ENCODE measurements at regions not wholly inside any gene's neighbourhood (a gene's known extent, or its start where the extent isn't known, plus 50 kb on each side); places are given as distances from the start of the nearest gene placed in this dataset.

DNA sequence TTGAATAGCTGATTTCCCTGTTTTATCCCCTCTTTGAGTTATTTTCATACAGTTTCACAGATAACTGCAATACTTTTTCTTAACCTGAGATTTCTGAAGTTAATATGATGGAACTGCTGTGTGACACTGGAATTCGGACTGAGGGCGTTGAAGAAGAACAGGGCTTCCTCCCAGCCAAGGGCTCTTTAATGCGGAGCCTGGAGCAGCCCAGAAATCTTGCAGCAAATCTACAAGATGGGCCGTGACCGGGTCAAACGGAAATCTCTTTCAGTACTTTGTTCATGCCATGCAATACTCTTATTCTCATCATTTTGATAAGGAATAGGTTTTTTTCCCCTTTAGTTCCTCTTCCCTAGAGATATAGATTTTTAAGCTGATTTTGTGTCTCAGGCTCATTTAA, 236.8 kb upstream of the IRX4 start:
- TF ChIP-seq RAD21 (conservative IDR thresholded peaks at IDR 0.05) (no peak), POLR2AphosphoS5 (IDR thresholded peaks at IDR 0.05) (no peak), SMC3 (conservative IDR thresholded peaks at IDR 0.05; ENCODE audit: poor library complexity) (no peak), TAF1 (IDR thresholded peaks at IDR 0.05; ENCODE audit: low read depth) (no peak), EZH2 (IDR thresholded peaks at IDR 0.05; ENCODE audit: borderline replicate concordance, insufficient read depth, low read length, poor library complexity, severe bottlenecking) (no peak), MXI1 (conservative IDR thresholded peaks at IDR 0.05; ENCODE audit: poor library complexity, severe bottlenecking) (no peak), EP300 (conservative IDR thresholded peaks at IDR 0.05; ENCODE audit: poor library complexity, severe bottlenecking) (no peak)
- TF ChIP-seq, protein P1, sequence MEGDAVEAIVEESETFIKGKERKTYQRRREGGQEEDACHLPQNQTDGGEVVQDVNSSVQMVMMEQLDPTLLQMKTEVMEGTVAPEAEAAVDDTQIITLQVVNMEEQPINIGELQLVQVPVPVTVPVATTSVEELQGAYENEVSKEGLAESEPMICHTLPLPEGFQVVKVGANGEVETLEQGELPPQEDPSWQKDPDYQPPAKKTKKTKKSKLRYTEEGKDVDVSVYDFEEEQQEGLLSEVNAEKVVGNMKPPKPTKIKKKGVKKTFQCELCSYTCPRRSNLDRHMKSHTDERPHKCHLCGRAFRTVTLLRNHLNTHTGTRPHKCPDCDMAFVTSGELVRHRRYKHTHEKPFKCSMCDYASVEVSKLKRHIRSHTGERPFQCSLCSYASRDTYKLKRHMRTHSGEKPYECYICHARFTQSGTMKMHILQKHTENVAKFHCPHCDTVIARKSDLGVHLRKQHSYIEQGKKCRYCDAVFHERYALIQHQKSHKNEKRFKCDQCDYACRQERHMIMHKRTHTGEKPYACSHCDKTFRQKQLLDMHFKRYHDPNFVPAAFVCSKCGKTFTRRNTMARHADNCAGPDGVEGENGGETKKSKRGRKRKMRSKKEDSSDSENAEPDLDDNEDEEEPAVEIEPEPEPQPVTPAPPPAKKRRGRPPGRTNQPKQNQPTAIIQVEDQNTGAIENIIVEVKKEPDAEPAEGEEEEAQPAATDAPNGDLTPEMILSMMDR (IDR thresholded peaks at IDR 0.05; ENCODE audit: poor library complexity, severe bottlenecking): no peak
- TF ChIP-seq, protein P2, sequence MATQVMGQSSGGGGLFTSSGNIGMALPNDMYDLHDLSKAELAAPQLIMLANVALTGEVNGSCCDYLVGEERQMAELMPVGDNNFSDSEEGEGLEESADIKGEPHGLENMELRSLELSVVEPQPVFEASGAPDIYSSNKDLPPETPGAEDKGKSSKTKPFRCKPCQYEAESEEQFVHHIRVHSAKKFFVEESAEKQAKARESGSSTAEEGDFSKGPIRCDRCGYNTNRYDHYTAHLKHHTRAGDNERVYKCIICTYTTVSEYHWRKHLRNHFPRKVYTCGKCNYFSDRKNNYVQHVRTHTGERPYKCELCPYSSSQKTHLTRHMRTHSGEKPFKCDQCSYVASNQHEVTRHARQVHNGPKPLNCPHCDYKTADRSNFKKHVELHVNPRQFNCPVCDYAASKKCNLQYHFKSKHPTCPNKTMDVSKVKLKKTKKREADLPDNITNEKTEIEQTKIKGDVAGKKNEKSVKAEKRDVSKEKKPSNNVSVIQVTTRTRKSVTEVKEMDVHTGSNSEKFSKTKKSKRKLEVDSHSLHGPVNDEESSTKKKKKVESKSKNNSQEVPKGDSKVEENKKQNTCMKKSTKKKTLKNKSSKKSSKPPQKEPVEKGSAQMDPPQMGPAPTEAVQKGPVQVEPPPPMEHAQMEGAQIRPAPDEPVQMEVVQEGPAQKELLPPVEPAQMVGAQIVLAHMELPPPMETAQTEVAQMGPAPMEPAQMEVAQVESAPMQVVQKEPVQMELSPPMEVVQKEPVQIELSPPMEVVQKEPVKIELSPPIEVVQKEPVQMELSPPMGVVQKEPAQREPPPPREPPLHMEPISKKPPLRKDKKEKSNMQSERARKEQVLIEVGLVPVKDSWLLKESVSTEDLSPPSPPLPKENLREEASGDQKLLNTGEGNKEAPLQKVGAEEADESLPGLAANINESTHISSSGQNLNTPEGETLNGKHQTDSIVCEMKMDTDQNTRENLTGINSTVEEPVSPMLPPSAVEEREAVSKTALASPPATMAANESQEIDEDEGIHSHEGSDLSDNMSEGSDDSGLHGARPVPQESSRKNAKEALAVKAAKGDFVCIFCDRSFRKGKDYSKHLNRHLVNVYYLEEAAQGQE (IDR thresholded peaks at IDR 0.05; ENCODE audit: borderline replicate concordance): no peak
- H3K4me2 ChIP-seq (ENCODE audit: low read length): no peak overlapping the region
- no peak overlapping the region for H3K9ac ChIP-seq (ENCODE audit: low read length)

DNA sequence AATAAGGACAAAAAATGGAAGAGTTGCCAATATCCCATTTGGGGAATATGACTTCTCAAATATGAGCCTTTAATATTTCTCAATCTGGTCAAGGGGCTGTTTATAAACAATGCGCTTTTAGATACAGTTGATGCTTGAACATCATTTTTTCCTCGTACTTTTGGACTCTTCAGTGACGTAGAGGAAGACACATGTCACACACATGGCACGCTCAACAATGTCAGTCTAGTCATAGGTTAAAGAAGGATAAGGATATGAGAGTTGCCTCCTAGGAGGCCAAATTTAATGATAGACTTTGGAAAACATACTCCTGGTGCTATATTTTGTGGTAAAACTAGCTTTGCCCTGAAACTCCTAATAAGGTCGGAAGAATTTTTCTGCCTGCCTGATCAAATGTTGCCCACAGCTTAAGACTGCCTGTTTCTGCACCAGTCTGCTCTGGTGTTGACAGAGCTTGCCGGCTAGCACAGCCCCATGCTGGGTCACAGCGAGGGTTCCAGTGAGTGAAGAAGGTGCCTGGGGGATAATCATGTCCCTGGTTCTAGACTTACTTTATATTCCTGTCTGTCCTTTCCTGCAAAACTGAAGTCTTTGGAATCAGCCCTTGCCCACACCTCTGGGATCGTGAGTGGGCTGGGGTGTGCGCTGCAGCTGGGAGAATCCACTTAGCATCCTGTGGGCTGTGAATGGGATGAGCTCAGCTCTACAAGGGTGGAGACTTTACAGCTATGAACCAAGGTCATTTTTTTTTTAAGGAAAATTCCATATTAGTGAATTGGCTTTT, 230.8 kb upstream of the IRX4 start:
- peaks cover 5% of the 10 kb centered on the region for H3K9me3 ChIP-seq (ENCODE audit: low read length)
- no peak for TF ChIP-seq EZH2 (IDR thresholded peaks at IDR 0.05; ENCODE audit: borderline replicate concordance, insufficient read depth, low read length, poor library complexity, severe bottlenecking)
- no peak for TF ChIP-seq MXI1 (conservative IDR thresholded peaks at IDR 0.05; ENCODE audit: poor library complexity, severe bottlenecking)
- TF ChIP-seq TAF1 (IDR thresholded peaks at IDR 0.05; ENCODE audit: low read depth): no peak
- TF ChIP-seq, protein P2 (IDR thresholded peaks at IDR 0.05; ENCODE audit: borderline replicate concordance): no peak
- TF ChIP-seq RAD21 (conservative IDR thresholded peaks at IDR 0.05): no peak
- no peak for TF ChIP-seq EP300 (conservative IDR thresholded peaks at IDR 0.05; ENCODE audit: poor library complexity, severe bottlenecking)
- TF ChIP-seq SMC3 (conservative IDR thresholded peaks at IDR 0.05; ENCODE audit: poor library complexity): no peak
- no peak for TF ChIP-seq POLR2AphosphoS5 (IDR thresholded peaks at IDR 0.05)
- H3K79me2 ChIP-seq (replicated peaks; ENCODE audit: insufficient read depth, low read length): no peaks in the 10 kb centered on the region
- no peak overlapping the region for H3K9ac ChIP-seq (ENCODE audit: low read length)
- no peaks in the 10 kb centered on the region for H4K20me1 ChIP-seq (ENCODE audit: insufficient read depth)
- H3K27ac ChIP-seq (ENCODE audit: low read length): no peak overlapping the region
- no peaks in the 10 kb centered on the region for H3K9me2 ChIP-seq (ENCODE audit: insufficient read depth, low read length)
- H3K4me2 ChIP-seq (ENCODE audit: low read length): no peak overlapping the region
- H3F3A ChIP-seq (ENCODE audit: insufficient read depth, low read length, poor library complexity, severe bottlenecking): no peaks in the 10 kb centered on the region
- no peak overlapping the region for H2AFZ ChIP-seq (ENCODE audit: low read depth, low read length)
- H3K4me3 ChIP-seq (ENCODE audit: low read length): no peak overlapping the region
- no peaks in the 10 kb centered on the region for H3K36me3 ChIP-seq (ENCODE audit: insufficient read depth, low read length)
- no peaks in the 10 kb centered on the region for H3K27me3 ChIP-seq (ENCODE audit: insufficient read depth, low read depth, low read length)

More for the DNA sequence above, 236.8 kb upstream of the IRX4 start:
- no peak overlapping the region for H2AFZ ChIP-seq (ENCODE audit: low read depth, low read length)
- H3F3A ChIP-seq (ENCODE audit: insufficient read depth, low read length, poor library complexity, severe bottlenecking): no peaks in the 10 kb centered on the region
- no peaks in the 10 kb centered on the region for H3K9me2 ChIP-seq (ENCODE audit: insufficient read depth, low read length)
- H4K20me1 ChIP-seq (ENCODE audit: insufficient read depth): no peaks in the 10 kb centered on the region
- peaks cover 9% of the 10 kb centered on the region for H3K27me3 ChIP-seq (ENCODE audit: insufficient read depth, low read depth, low read length)
- no peak overlapping the region for H3K27ac ChIP-seq (ENCODE audit: low read length)
- H3K79me2 ChIP-seq (replicated peaks; ENCODE audit: insufficient read depth, low read length): no peaks in the 10 kb centered on the region
- no peak overlapping the region for H3K4me3 ChIP-seq (ENCODE audit: low read length)
- no peaks in the 10 kb centered on the region for H3K36me3 ChIP-seq (ENCODE audit: insufficient read depth, low read length)
- peaks cover 6% of the 10 kb centered on the region for H3K9me3 ChIP-seq (ENCODE audit: low read length)

All from neural cell (in vitro differentiated cells).